MV-4-11 (cell line): ENCODE measurements at regions not wholly inside any gene's neighbourhood (a gene's known extent, or its start where the extent isn't known, plus 50 kb on each side); places are given as distances from the start of the nearest gene placed in this dataset.

Experiments
- DNase-seq: peaks from one replicate; lab custom pipeline; 2025; lab: John Stamatoyannopoulos, UW

GRCh38 chr10:10516346-10517130 is 501.1 kb upstream of the CELF2 start:
- DNase-seq: no peak

DNA sequence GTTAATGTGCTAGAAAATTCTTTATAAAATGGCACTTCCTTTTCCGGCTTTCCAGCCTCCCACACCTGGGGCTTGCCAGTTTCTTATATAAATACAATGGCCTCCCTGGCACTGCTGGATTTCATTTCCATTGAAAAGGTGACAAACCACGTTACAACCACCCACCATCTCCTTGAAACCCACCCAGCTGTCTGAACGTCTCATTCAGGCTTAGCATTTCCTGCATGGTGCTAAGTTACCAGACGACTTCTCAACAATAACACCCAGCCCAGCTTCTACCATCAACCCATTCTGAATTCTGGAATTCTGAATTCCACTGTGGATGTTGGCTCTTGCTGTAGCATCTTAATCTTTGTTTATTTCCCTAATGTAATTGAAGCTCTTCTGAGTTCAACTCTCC is 499.8 kb upstream of the CELF2 start:
- no peak for DNase-seq

GRCh38 chr10:10519674-10520073 is 498.0 kb upstream of the CELF2 start:
- DNase-seq: no peak

DNA sequence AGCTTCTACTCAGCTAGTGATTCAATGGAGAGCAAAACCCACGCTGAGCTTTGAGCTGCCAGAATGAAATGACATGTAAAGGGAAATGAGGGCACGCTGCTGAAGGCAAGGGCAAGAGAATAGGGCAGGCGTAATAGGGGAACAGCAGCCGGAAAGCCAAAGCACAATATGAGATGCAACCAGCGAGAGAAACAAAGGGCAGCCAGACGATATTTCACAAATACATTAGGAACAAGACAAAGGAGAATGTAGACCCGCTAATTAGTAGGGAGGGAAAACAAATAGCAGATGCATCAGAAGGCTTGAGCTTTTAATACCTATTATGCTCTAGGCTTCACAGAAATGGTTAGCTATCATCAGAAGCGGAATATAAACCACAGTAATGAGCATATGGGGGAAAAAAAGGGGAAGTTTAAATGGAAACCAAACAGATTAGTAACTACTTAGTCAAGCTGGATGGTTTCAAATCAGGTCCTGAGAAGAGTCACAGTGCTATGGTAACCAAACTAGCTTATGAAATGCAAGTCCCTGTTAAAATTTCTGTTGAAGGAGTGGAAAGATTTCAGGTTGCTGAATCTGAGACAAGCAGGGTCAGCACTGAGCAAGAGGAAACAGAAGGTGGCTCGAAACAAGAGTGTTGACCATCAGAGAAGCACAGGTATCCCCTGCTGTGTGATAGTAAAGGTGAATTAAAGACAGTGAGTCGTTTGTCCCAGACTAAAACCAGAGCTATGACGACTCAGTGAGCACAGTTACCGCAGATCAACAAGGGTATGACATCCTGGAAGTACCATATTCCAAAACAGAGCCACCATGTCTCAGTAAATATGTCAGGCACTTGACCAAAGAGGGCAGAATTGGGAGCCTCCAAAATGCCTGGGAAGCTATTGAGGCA is 496.9 kb upstream of the CELF2 start:
- peak; percentile 91 for DNase-seq

- peak; percentile 2 for DNase-seq
Observed at GRCh38 chr10:10526846-10527245, 490.8 kb upstream of the CELF2 start.

DNA sequence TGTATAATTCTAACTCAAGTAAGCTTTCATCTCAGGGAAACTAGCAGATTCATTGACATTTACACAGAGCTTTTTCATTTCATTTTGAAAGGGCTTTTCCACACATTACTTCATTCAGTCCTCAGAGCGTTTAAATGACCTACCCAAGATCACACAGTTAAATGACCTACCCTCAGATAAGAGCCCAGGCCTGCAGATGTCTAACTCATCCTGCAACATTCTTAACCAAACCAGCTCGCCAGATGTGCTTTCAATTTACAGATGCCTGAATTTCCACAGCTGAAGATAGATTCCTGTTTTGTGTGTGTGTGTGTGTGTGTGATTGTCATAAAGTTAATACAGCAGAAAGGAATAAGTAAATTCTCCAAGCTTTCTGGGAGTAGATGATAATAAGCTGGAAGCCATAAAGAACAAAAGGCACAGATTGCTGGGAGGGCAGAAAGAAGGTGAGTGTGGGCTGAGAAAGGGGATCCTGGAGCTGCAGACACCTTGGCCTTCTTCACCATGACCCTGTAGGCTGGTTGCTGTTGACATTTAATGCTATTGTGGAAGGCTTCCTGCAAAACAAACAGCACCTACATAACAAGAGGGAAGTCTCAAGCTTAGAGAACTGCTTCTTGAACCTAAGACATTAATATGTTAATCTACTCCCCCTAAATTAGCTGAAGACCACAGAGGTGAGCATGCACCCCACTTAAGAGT is 489.7 kb upstream of the CELF2 start:
- DNase-seq: no peak

DNA sequence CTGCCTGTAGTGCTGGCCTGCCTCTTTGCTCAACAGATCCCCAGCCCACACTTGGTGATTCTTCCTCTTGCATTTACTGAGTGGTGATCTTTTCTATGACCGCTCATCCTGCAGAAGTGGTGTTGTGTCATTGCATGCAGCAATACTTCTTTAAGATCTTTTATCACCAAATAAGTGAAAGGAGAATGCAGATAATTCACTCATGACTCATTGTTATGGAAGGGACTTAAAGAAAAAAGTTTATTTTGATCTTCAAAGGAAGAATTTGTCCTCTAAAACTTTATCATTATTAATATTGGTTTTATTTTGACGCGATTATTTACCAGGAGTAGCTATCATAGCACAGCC is 489.1 kb upstream of the CELF2 start:
- DNase-seq: no peak

DNA sequence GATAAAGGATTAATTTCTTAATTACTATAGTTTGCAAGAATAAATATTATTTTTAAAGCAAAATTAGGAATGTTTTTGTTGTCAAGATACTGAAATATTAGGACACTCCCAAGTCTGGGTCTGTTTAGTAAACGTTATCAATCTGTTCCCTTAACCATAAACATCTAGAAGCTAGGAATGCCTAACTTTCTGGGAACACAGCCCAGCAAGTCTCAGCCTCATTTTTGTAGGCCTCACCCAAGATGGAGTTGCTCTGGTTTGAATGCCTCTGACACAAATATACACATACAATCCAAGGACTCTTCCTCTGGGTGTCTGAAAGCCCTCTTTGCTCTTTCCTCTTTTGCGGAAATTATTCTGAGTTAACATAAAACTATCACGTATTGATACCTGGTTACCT is 487.4 kb upstream of the CELF2 start:
- no peak for DNase-seq

GRCh38 chr10:10532236-10532635 is 485.4 kb upstream of the CELF2 start:
- no peak for DNase-seq

GRCh38 chr10:10532826-10533225 is 484.8 kb upstream of the CELF2 start:
- DNase-seq: no peak

DNA sequence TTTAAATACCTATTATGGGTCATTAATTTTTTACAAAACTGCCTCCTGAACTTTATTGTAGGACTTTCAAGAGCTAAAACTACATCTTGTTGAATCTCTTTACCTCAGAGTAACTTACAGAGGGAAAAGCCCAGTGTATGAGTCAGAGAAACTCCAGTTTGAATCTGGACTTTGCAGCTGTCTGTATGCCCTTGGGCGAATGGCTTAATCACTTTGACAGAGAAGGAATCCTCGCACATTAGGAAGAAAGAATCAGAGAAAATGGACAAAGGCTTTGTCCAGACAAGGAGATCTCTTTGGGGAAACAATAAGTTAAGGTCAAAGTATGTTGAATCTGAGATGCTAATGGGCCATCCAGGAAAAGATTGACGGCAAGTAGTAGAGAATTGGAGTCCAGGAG is 484.2 kb upstream of the CELF2 start:
- DNase-seq: no peak

GRCh38 chr10:10538326-10538725 is 479.3 kb upstream of the CELF2 start:
- DNase-seq: no peak

- no peak for DNase-seq
Observed at GRCh38 chr10:10540398-10540797, 477.3 kb upstream of the CELF2 start.

- DNase-seq: no peak
Observed at GRCh38 chr10:10542477-10542876, 475.2 kb upstream of the CELF2 start.

DNA sequence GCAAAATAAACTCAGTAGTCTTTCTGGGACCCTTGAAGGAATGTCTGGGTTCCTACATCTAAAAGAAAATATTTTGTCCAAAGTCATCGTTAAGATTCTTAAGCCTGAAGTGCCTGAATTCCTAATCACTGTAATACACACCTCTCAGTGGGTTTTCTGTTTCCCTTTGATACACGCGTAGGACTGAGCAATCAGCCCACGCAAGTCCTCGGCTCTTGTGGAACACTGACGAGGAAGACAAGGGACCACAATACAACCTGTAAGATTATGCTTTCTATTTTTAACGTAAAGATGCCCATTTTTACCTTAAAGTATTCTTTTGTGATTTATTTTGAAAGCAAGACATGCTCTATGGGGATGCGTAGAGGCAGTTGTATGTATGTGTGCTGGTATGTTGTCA is 472.8 kb upstream of the CELF2 start:
- no peak for DNase-seq

- no peak for DNase-seq
Observed at GRCh38 chr10:10545771-10546170, 471.9 kb upstream of the CELF2 start.

- DNase-seq: no peak
Observed at GRCh38 chr10:10551596-10552301, 465.9 kb upstream of the CELF2 start.

DNA sequence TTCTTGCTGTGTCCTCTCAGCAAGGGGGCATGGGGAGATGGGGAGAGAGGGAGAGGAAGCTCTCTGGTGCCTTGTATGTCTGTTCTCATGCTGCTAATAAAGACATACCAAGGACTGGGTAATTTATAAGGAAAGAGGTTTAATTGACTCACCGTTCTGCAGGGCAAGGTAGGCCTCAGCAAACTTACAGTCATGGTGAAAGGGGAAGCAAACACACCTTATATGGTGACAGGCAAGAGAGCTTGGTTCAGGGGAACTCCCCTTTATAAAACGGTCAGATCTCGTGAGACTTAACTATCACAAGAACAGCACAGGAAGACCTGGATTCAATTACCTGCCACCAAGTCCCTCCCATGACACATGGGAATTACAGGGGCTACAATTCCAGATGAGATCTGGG is 464.7 kb upstream of the CELF2 start:
- no peak for DNase-seq

DNA sequence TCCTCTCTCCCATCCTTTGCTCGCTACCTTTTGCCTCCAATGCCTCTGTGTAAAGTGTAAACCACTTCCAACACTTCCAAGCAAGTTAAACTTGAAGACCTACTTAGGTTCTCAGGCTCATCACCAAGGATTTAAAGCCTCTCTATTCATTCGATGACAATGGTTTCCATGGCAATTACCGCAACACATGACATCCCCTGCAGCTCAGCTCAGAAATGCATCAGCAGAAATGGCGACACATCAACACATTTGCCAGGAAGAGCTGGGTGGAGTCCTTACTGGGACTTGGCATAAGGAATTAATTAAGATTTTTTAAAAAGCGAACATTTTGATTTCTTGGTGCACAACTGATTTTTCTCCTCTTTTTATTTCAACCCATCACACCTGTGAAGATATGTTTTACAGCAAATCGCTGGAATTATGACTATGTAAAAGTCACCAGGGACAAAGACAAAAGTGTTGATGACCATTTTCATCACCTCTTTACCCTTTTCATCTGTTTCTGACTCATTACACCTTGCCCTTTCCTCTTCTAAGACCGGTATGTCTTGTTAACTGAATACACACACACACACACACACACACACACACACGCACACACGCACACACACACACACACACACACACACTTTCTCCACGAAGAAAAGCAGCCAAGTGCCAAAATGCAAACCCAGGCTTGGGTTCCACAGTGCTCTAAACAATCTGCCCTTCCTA is 453.4 kb upstream of the CELF2 start:
- DNase-seq: no peak

- no peak for DNase-seq
Observed at GRCh38 chr10:10576937-10577336, 440.7 kb upstream of the CELF2 start.

DNA sequence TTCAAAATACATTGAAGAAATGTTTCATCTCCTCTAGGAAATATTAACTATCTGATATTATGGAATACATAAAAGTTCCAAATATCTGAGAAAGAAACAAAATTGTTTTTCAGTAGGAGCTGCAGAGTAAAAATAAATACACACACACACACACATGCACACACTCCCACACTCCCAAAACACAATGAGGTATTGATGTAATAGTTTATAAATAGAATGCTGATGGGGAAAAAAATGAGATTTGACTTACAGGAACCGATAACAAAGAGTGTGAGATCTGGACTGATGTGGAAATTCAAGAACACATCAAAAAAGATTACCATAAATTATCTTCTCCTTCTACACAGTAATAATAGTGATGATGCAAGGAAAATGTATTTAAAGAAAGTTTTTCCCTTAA is 438.0 kb upstream of the CELF2 start:
- no peak for DNase-seq

DNA sequence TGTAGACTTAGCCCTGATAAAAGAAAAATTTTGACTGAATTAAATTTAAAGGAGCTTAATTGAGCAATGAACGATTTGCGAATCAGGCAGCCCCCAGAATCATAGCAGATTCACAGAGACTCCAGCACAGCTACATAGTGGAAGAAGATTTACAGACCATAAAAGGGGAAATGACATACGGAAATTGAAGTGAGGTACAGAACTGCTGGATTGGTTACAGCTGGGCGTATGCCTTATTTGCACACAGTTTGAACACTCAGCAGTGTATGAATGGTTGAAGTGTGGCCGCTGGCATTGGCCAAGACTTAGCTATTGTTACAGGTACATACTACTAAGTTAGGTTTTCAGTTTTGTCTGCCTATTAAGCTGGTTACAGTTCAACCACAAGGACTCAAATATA is 433.5 kb upstream of the CELF2 start:
- DNase-seq: peak; percentile 23
